GM12878 (cell line): ENCODE measurements at regions not wholly inside any gene's neighbourhood (a gene's known extent, or its start where the extent isn't known, plus 50 kb on each side); places are given as distances from the start of the nearest gene placed in this dataset.

ENCODE experiments used
- ATAC-seq: fragments of 200-7000 bp; cut with Tn5 transposase; 3 replicates; pipeline ENCODE4 v1.9.1; 2020; ENCODE audit warnings: mild to moderate bottlenecking, moderate library complexity
- BruUV-seq: library from RNA; stranded (reverse); fragments of 400-500 nt; replicated peaks from 2 replicates; lab custom pipeline; 2021; lab: Mats Ljungman, UMichigan
- CTCF ChIA-PET: fragments of 300-600 bp; sonication (Branson Sonifier 250); formaldehyde crosslinking; extraction: SDS; loops from one replicate; lab custom pipeline; 2021; ENCODE audit warnings: inconsistent platforms; lab: Yijun Ruan, JAX
- POLR2A ChIA-PET: fragments of 350-600 bp; formaldehyde crosslinking; extraction: SDS; loops from one replicate; lab custom pipeline; 2021; ENCODE audit warnings: inconsistent platforms; lab: Charles Lee
- RAD21 ChIA-PET: fragments of 300-600 bp; sonication (Branson Sonifier 250); formaldehyde crosslinking; loops from one replicate; lab custom pipeline; 2023; ENCODE audit warnings: antibody characterized with exemption; ENCODE audit not compliant: unreplicated experiment; lab: Charles Lee
- SMC1A ChIA-PET: fragments of 300-600 bp; sonication (Branson Sonifier 250); formaldehyde crosslinking; loops from one replicate; lab custom pipeline; 2023; ENCODE audit not compliant: unreplicated experiment, uncharacterized antibody; lab: Charles Lee
- DNase-seq: peaks from one replicate; pipeline ENCODE4 v3.0.0-alpha.2; 2011; ENCODE audit warnings: low read depth, low spot score
- FAIRE-seq: peaks from 3 replicates; lab custom pipeline; 2011; peaks lifted over from hg19 to GRCh38; lab: Jason Lieb, UNC
- H2AFZ ChIP-seq: 2 replicates; pipeline ENCODE4 v1.6.0; 2011; ENCODE audit warnings: low read depth, low read length, control low read depth; ENCODE audit not compliant: control insufficient read depth
- H3K27ac ChIP-seq: 2 replicates; pipeline ENCODE4 v1.5.1; 2011; ENCODE audit warnings: control low read depth; ENCODE audit not compliant: control insufficient read depth, insufficient read depth
- H3K27me3 ChIP-seq, 2 experiments: replicated peaks in 1 of 2; 2 replicates each; pipeline versions ENCODE4 v1.6.0 to v1.6.1; 2011; ENCODE audit warnings: low read length in 1 of 2; ENCODE audit not compliant: control insufficient read depth in 2 of 2, insufficient read depth in 2 of 2
- H3K36me3 ChIP-seq, 2 experiments: 2 replicates each; pipeline ENCODE4 v1.5.1; 2011; ENCODE audit warnings: low read length in 1 of 2; ENCODE audit not compliant: control insufficient read depth in 2 of 2, insufficient read depth in 2 of 2
- H3K4me1 ChIP-seq: 2 replicates; pipeline ENCODE4 v1.6.1; 2011; ENCODE audit warnings: mild to moderate bottlenecking, low read length, moderate library complexity, mixed read lengths; ENCODE audit not compliant: control insufficient read depth, insufficient read depth
- H3K4me2 ChIP-seq: 2 replicates; pipeline ENCODE4 v1.6.0; 2011; ENCODE audit warnings: control low read depth; ENCODE audit not compliant: control insufficient read depth, insufficient read depth
- H3K4me3 ChIP-seq: fragments of 200-600 bp; sonication (generic); 2 replicates; pipeline ENCODE4 v1.5.1; 2016
- H3K79me2 ChIP-seq: 2 replicates; pipeline ENCODE4 v1.6.0; 2011; ENCODE audit warnings: low read length; ENCODE audit not compliant: control insufficient read depth, insufficient read depth
- H3K9ac ChIP-seq: 2 replicates; pipeline ENCODE4 v1.8.0; 2011; ENCODE audit warnings: low read length, control low read depth, mixed read lengths; ENCODE audit not compliant: control insufficient read depth, insufficient read depth
- H3K9me3 ChIP-seq: replicated peaks from 3 replicates; pipeline ENCODE4 v1.5.1; 2011; ENCODE audit warnings: mild to moderate bottlenecking, low read length; ENCODE audit not compliant: control insufficient read depth, insufficient read depth
- H4K20me1 ChIP-seq: 2 replicates; pipeline ENCODE4 v1.6.0; 2011; ENCODE audit not compliant: control insufficient read depth, insufficient read depth
- BCL11A ChIP-seq: IDR thresholded peaks from 2 replicates; pipeline ENCODE4 v1.6.1; 2011; ENCODE audit warnings: low read depth, low read length
- EGR1 ChIP-seq, 2 experiments: IDR thresholded peaks; 1 replicate in 1 of 2; 2 replicates in 1 of 2; pipeline ENCODE4 v1.6.1; 2011 to 2012; ENCODE audit warnings: low read depth in 2 of 2, low read length in 2 of 2, borderline replicate concordance in 1 of 2, mild to moderate bottlenecking in 1 of 2, moderate library complexity in 1 of 2
- SMARCA5 ChIP-seq: fragments of 450-650 bp; IDR thresholded peaks from 2 replicates; pipeline ENCODE4 v1.6.1; 2017; ENCODE audit warnings: mild to moderate bottlenecking
- SPI1 ChIP-seq: IDR thresholded peaks from 2 replicates; pipeline ENCODE4 v1.6.1; 2011; ENCODE audit warnings: low read depth, mild to moderate bottlenecking, low read length, moderate library complexity, borderline replicate concordance; ENCODE audit not compliant: insufficient read depth
- WGBS: methylation state at CpG from one replicate; pipeline ENCODE4 v1.1.6; 2016; ENCODE audit warnings: low lambda C conversion rate; ENCODE audit not compliant: insufficient replicate concordance, insufficient coverage; ENCODE audit errors: missing lambda C conversion rate; 5-methylcytosine and 5-hydroxymethylcytosine counted together
- in situ Hi-C: fragments of 300-500 bp; cut with MboI; formaldehyde crosslinking; loops from 9 replicates; pipeline ENCODE4 v1.14.3; 2018; ENCODE audit warnings: mixed read lengths
- intact Hi-C: fragments of 100-400 bp; cut with micrococcal nuclease; formaldehyde crosslinking; loops from one replicate; pipeline ENCODE4 v1.14.2; 2022; ENCODE audit not compliant: unreplicated experiment
- TF ChIP-seq, protein P1 (sequence below): IDR thresholded peaks from 2 replicates; pipeline ENCODE4 v1.6.1; 2012; ENCODE audit warnings: mild to moderate bottlenecking, low read depth, low read length

DNA sequence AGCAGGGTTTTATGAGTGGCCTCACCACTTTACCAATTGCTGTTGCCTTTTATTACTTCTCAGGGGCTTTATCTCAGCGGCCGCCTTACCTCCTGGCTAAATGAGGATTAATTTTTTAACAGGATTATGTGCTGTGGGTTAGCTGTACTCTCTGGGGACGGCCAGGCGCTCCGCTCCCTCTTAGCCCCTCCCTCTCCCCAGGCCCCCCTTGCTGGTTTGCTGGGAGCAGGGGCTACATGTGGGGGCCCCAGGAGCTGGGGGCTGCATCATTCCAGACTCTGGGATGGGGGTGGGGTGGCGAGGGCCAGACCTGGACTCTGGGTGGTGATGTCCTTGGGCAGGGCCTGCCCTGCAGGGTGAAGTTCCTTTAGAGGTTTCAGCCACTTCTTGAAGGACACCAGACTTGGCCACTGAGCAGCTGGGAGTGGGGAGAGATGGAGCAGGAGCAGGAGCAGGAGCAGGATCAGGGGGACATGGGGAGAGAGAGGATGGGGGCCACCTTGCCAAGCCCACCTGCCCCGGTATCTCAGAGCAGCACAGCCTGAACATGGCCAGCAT lies 196.1 kb downstream of the GOLGA6L6 start:
- no peaks in the 10 kb centered on the region for H3K79me2 ChIP-seq
- in situ Hi-C loops, result loop anchor here (10.0 kb wide), 1 partner anchor 1889 kb away; no protein-coding TSS in a partner anchor
- H3K27me3 ChIP-seq, result no peaks in the 10 kb centered on the region
- FAIRE-seq, result no peak
- H3K4me2 ChIP-seq, result no peak overlapping the region
- no peaks in the 10 kb centered on the region for H3K4me1 ChIP-seq
- ChIA-PET SMC1A (no interaction called here), CTCF (no interaction called here), POLR2A (no interaction called here), RAD21 (no interaction called here)
- no TSS peak for BruUV-seq
- no peak overlapping the region for H2AFZ ChIP-seq
- no peak for DNase-seq
- no peak overlapping the region for H3K4me3 ChIP-seq
- no peak for ATAC-seq
- H3K36me3 ChIP-seq, result no peaks in the 10 kb centered on the region
- intact Hi-C loops, result no loop called here
- peaks cover 4% of the 10 kb centered on the region; the same call in 1 of the 3 replicates for H3K9me3 ChIP-seq
- TF ChIP-seq BCL11A, result no peak
- TF ChIP-seq, protein P1, sequence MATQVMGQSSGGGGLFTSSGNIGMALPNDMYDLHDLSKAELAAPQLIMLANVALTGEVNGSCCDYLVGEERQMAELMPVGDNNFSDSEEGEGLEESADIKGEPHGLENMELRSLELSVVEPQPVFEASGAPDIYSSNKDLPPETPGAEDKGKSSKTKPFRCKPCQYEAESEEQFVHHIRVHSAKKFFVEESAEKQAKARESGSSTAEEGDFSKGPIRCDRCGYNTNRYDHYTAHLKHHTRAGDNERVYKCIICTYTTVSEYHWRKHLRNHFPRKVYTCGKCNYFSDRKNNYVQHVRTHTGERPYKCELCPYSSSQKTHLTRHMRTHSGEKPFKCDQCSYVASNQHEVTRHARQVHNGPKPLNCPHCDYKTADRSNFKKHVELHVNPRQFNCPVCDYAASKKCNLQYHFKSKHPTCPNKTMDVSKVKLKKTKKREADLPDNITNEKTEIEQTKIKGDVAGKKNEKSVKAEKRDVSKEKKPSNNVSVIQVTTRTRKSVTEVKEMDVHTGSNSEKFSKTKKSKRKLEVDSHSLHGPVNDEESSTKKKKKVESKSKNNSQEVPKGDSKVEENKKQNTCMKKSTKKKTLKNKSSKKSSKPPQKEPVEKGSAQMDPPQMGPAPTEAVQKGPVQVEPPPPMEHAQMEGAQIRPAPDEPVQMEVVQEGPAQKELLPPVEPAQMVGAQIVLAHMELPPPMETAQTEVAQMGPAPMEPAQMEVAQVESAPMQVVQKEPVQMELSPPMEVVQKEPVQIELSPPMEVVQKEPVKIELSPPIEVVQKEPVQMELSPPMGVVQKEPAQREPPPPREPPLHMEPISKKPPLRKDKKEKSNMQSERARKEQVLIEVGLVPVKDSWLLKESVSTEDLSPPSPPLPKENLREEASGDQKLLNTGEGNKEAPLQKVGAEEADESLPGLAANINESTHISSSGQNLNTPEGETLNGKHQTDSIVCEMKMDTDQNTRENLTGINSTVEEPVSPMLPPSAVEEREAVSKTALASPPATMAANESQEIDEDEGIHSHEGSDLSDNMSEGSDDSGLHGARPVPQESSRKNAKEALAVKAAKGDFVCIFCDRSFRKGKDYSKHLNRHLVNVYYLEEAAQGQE, result no peak
- no peak for TF ChIP-seq SPI1
- TF ChIP-seq SMARCA5, result no peak
- TF ChIP-seq EGR1 (IDR thresholded peaks at IDR 0.05; ENCODE audit: borderline replicate concordance in 1 of 2, low read depth in 2 of 2, low read length in 2 of 2), result no peak
- H3K27ac ChIP-seq, result no peak overlapping the region
- no peak overlapping the region for H3K9ac ChIP-seq
- 31% methylated on average over 6 of the region's 7 CpGs for WGBS
- H4K20me1 ChIP-seq, result no peaks in the 10 kb centered on the region
